Mesothelial cell of epicardium (in vitro differentiated cells): ENCODE measurements at regions not wholly inside any gene's neighbourhood (a gene's known extent, or its start where the extent isn't known, plus 50 kb on each side); places are given as distances from the start of the nearest gene placed in this dataset.

Experiments used
- DNase-seq, 2 experiments: peaks; one replicate each; pipeline ENCODE4 v3.0.0; 2021; ENCODE audit warnings: low spot score in 2 of 2; ENCODE audit not compliant: unreplicated experiment in 2 of 2
- H3K27ac Mint-ChIP-seq: 2 replicates; pipeline ENCODE4 v1.8.0; 2021; ENCODE audit warnings: mixed read lengths
- H3K27me3 Mint-ChIP-seq: 2 replicates; pipeline ENCODE4 v1.8.0; 2021; ENCODE audit warnings: low read depth, mixed read lengths
- H3K36me3 Mint-ChIP-seq: 2 replicates; pipeline ENCODE4 v1.8.0; 2021; ENCODE audit warnings: mixed read lengths
- H3K4me1 Mint-ChIP-seq: 2 replicates; pipeline ENCODE4 v1.8.0; 2021; ENCODE audit warnings: mixed read lengths
- H3K4me3 Mint-ChIP-seq: 2 replicates; pipeline ENCODE4 v1.8.0; 2021; ENCODE audit warnings: mild to moderate bottlenecking, moderate library complexity, mixed read lengths
- H3K9me3 Mint-ChIP-seq: 2 replicates; pipeline ENCODE4 v1.8.0; 2021; ENCODE audit warnings: mixed read lengths
- CTCF ChIP-seq: fragments of 200-600 bp; sonication (generic); IDR thresholded peaks from one replicate; pipeline ENCODE4 v1.5.0; 2021; ENCODE audit warnings: antibody characterized with exemption; ENCODE audit not compliant: unreplicated experiment

- Mint-ChIP-seq H3K36me3 (no peaks in the 10 kb centered on the region), H3K4me1 (no peaks in the 10 kb centered on the region), H3K27me3 (no peaks in the 10 kb centered on the region), H3K4me3 (no peak overlapping the region), H3K27ac (no peak overlapping the region), H3K9me3 (no peaks in the 10 kb centered on the region)
- no peak for TF ChIP-seq CTCF
- DNase-seq = no peak
Observed at GRCh38 chr1:88540255-88540654, 143.8 kb upstream of the PKN2 start.

- no peaks in the 10 kb centered on the region for H3K9me3 Mint-ChIP-seq
- no peak for DNase-seq
Observed at GRCh38 chr1:88541596-88541995, 142.5 kb upstream of the PKN2 start.

GRCh38 chr1:88544195-88544594 is 139.9 kb upstream of the PKN2 start:
- DNase-seq = no peak
- Mint-ChIP-seq H3K4me1 (no peaks in the 10 kb centered on the region), H3K27ac (no peak overlapping the region), H3K36me3 (no peaks in the 10 kb centered on the region), H3K27me3 (no peaks in the 10 kb centered on the region), H3K4me3 (no peak overlapping the region), H3K9me3 (no peaks in the 10 kb centered on the region)
- no peak for TF ChIP-seq CTCF

More at GRCh38 chr1:88541596-88541995, 142.5 kb upstream of the PKN2 start:
- Mint-ChIP-seq H3K36me3 (no peaks in the 10 kb centered on the region), H3K27me3 (no peaks in the 10 kb centered on the region), H3K4me1 (no peaks in the 10 kb centered on the region), H3K27ac (no peak overlapping the region), H3K4me3 (no peak overlapping the region)
- TF ChIP-seq CTCF = no peak

GRCh38 chr1:88549536-88549935 is 134.5 kb upstream of the PKN2 start:
- Mint-ChIP-seq H3K9me3 (no peaks in the 10 kb centered on the region), H3K27ac (no peak overlapping the region), H3K27me3 (no peaks in the 10 kb centered on the region), H3K4me3 (no peak overlapping the region), H3K4me1 (no peaks in the 10 kb centered on the region), H3K36me3 (no peaks in the 10 kb centered on the region)
- peak; percentile 48 for TF ChIP-seq CTCF
- DNase-seq = no peak

GRCh38 chr1:88552226-88552625 is 131.8 kb upstream of the PKN2 start:
- H3K27ac Mint-ChIP-seq = no peak overlapping the region
- H3K4me3 Mint-ChIP-seq = no peak overlapping the region
- no peaks in the 10 kb centered on the region for H3K9me3 Mint-ChIP-seq
- no peaks in the 10 kb centered on the region for H3K4me1 Mint-ChIP-seq
- H3K27me3 Mint-ChIP-seq = no peaks in the 10 kb centered on the region
- TF ChIP-seq CTCF = no peak
- no peak for DNase-seq
- no peaks in the 10 kb centered on the region for H3K36me3 Mint-ChIP-seq

GRCh38 chr1:88557014-88557413 is 127.1 kb upstream of the PKN2 start:
- no peaks in the 10 kb centered on the region for H3K9me3 Mint-ChIP-seq
- TF ChIP-seq CTCF = no peak
- H3K4me3 Mint-ChIP-seq = no peak overlapping the region
- no peak overlapping the region for H3K27ac Mint-ChIP-seq
- H3K36me3 Mint-ChIP-seq = no peaks in the 10 kb centered on the region
- H3K4me1 Mint-ChIP-seq = no peaks in the 10 kb centered on the region
- no peak for DNase-seq
- peaks cover 2% of the 10 kb centered on the region for H3K27me3 Mint-ChIP-seq
